ENCODE measurements at regions not wholly inside any gene's neighbourhood (a gene's known extent, or its start where the extent isn't known, plus 50 kb on each side); places are given as distances from the start of the nearest gene placed in this dataset.

GRCh38 chr20:6941571-6941970 lies 174.1 kb downstream of the BMP2 start:
- TF ChIP-seq CTCF (IDR thresholded peaks at IDR 0.05) (no peak), POLR2A (IDR thresholded peaks at IDR 0.05) (no peak)
- DNase-seq = no peak
- no peaks in the 10 kb centered on the region for H3K9me3 ChIP-seq

GRCh38 chr20:6942266-6942665 lies 174.8 kb downstream of the BMP2 start:
- no peak overlapping the region for H3K27ac ChIP-seq
- intact Hi-C loops (cut with DNase I; ENCODE audit: low total_unique reads) = no loop called here
- no peaks in the 10 kb centered on the region for H3K36me3 ChIP-seq
- H3K9me3 ChIP-seq = no peaks in the 10 kb centered on the region
- H3K27me3 ChIP-seq = no peaks in the 10 kb centered on the region
- no peak overlapping the region for H3K4me3 ChIP-seq
- no peak for DNase-seq
- no peak for TF ChIP-seq POLR2A (IDR thresholded peaks at IDR 0.05)
- TF ChIP-seq CTCF (IDR thresholded peaks at IDR 0.05) = no peak
- H3K4me1 ChIP-seq = no peaks in the 10 kb centered on the region

More at GRCh38 chr20:6941571-6941970, 174.1 kb downstream of the BMP2 start:
- Histone ChIP-seq H3K36me3 (no peaks in the 10 kb centered on the region), H3K4me1 (no peaks in the 10 kb centered on the region), H3K27ac (no peak overlapping the region), H3K4me3 (no peak overlapping the region), H3K27me3 (no peaks in the 10 kb centered on the region)
- intact Hi-C loops (cut with DNase I; ENCODE audit: low total_unique reads) = no loop called here

DNA sequence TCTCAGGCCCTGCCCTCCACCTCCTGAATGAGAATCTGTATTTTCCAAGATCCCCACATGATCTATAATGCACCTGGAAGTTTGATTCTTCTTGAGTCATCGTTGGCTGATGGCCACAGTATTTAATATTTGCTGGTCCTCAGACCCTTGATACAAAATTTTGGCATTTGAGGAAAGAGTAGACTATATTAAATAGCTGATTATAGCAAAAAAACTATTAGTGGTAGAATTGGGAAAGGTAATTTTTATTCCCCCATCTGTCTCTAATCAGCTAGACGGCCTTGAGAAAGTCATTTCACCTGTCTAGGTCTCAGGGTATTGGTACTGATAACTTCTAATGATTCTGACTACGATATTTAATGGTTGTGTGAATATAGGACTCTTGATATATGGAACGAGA lies 176.8 kb downstream of the BMP2 start:
- no peak for DNase-seq
- Histone ChIP-seq H3K36me3 (no peaks in the 10 kb centered on the region), H3K4me1 (no peaks in the 10 kb centered on the region), H3K4me3 (no peak overlapping the region), H3K9me3 (no peaks in the 10 kb centered on the region), H3K27ac (no peak overlapping the region), H3K27me3 (no peaks in the 10 kb centered on the region)
- no peak for TF ChIP-seq POLR2A (IDR thresholded peaks at IDR 0.05)
- no peak for TF ChIP-seq CTCF (IDR thresholded peaks at IDR 0.05)
- intact Hi-C loops (cut with DNase I; ENCODE audit: low total_unique reads) = no loop called here

DNA sequence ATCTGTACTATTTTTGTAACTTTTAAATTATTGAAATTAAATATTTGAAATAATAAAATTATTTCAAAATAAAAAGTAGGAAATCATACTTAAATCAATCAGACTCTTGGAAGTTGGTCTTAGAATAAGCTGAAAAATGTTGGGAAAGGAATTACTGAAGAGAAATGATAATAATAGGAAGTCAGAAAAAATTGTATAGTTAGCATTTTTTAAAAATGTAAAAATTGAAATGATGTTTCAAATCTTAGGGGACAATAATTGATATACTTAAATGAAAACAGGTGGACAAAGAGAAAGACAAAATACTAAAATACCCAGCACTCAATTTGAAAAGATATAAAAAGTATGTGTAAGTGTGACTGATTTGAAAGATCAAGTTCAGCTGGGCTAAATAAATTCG lies 186.1 kb downstream of the BMP2 start:
- no peaks in the 10 kb centered on the region for H3K9me3 ChIP-seq
- TF ChIP-seq CTCF (IDR thresholded peaks at IDR 0.05) (no peak), POLR2A (IDR thresholded peaks at IDR 0.05) (no peak)
- intact Hi-C loops (cut with DNase I; ENCODE audit: low total_unique reads) = no loop called here

DNA sequence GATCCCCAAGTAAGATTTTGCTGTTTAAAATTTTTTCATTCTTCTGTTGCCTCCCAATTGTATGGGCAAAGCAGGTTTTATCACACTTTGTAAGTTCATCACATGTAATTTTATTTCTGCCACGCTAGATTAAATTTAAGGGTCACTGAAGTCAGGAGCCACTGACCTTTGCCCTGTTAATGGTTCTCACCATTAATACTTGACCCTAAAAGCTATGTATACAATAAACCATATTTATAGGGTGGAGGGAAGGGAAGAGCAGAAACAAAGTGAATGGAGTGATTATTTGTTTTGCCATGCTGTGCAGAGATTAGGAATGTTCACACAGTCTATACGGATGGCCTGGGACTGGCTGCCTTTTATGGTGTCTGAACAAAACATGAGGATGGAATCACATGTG lies 186.7 kb downstream of the BMP2 start:
- H3K9me3 ChIP-seq = no peaks in the 10 kb centered on the region
- no peaks in the 10 kb centered on the region for H3K36me3 ChIP-seq
- intact Hi-C loops (cut with DNase I; ENCODE audit: low total_unique reads) = no loop called here
- DNase-seq = no peak
- no peak overlapping the region for H3K27ac ChIP-seq
- no peaks in the 10 kb centered on the region for H3K27me3 ChIP-seq
- H3K4me3 ChIP-seq = no peak overlapping the region
- H3K4me1 ChIP-seq = no peaks in the 10 kb centered on the region
- TF ChIP-seq CTCF (IDR thresholded peaks at IDR 0.05) (no peak), POLR2A (IDR thresholded peaks at IDR 0.05) (no peak)

More for the DNA sequence above, 186.1 kb downstream of the BMP2 start:
- H3K27me3 ChIP-seq = no peaks in the 10 kb centered on the region
- no peak overlapping the region for H3K4me3 ChIP-seq
- H3K36me3 ChIP-seq = no peaks in the 10 kb centered on the region
- DNase-seq = no peak
- no peak overlapping the region for H3K27ac ChIP-seq
- H3K4me1 ChIP-seq = no peaks in the 10 kb centered on the region

Data from uterus (tissue), 3 donors.